NT2/D1 (cell line): ENCODE measurements at regions not wholly inside any gene's neighbourhood (a gene's known extent, or its start where the extent isn't known, plus 50 kb on each side); places are given as distances from the start of the nearest gene placed in this dataset.

Experiments
- SUZ12 ChIP-seq: IDR thresholded peaks from 2 replicates; pipeline ENCODE4 v1.6.1; 2011; ENCODE audit not compliant: insufficient read length, insufficient read depth; ENCODE audit errors: extremely low read depth
- YY1 ChIP-seq: IDR thresholded peaks from 2 replicates; pipeline ENCODE4 v1.6.1; 2011; ENCODE audit not compliant: insufficient read length, insufficient read depth

GRCh38 chr1:82801176-82801575 lies 1000.4 kb downstream of the ADGRL2 start:
- TF ChIP-seq YY1 (no peak), SUZ12 (no peak)
